ENCODE measurements at regions not wholly inside any gene's neighbourhood (a gene's known extent, or its start where the extent isn't known, plus 50 kb on each side); places are given as distances from the start of the nearest gene placed in this dataset.

DNA sequence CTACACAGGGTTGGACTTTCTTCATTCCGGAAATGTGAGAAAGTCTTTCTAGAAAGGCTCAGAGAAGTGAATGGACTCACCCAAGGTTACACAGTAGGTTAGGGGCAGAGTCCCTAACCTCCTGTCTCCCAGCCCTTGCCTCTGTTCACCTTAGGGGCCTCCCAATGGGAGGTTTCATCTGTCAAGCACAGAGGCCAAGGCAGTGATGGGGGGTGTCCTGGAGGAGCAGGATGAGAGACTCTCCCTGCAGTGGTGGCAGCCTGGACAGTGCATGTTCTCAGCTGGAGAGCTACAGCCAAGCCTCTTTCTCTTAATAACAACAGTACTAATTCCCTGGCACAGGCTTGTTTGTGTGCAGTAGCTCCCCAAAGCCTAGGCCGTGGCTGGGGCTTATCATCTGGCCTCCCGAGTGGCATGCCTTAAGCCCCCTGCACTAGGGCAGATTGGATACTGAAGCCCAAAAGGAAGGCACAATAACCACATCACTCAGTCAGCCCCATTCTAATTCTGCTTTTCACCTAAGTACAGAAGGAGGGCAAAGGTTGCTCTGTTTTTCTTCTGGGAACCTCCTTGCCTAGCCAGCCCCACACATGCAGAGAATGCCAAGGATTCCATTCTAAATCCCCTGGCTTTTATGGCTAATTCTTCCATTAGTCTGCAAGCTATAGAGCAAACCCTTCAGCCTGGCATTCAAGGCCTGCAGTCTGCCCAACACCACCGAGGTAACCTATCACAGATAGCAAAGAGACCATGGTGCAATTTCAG lies 50.2 kb upstream of the XPA start:
- no peak for DNase-seq
- no peak for ATAC-seq (replicated peaks in 1 of 4)
- Histone ChIP-seq H3K27me3 (replicated peaks in 1 of 2; ENCODE audit: control insufficient read depth in 2 of 2, extremely low read depth in 1 of 2, insufficient read depth in 2 of 2, low read length in 1 of 2) (peaks cover 7 to 33% of the 10 kb centered on the region in 2 experiments), H3K4me3 (ENCODE audit: control insufficient read depth in 1 of 2, extremely low read depth in 1 of 2, low read length in 1 of 2) (no peak overlapping the region), H3K9me3 (no peaks in the 10 kb centered on the region), H3K36me3 (ENCODE audit: control insufficient read depth in 2 of 2, extremely low read depth in 1 of 2, insufficient read depth in 1 of 2, low read length in 1 of 2) (no peaks in the 10 kb centered on the region), H3K27ac (ENCODE audit: low read length) (no peak overlapping the region), H3K4me1 (ENCODE audit: control insufficient read depth in 1 of 2, extremely low read depth in 1 of 2, insufficient read depth in 2 of 2, low read length in 2 of 2) (no peaks in the 10 kb centered on the region)
- H3K9me3 Mint-ChIP-seq: no peaks in the 10 kb centered on the region
- H3K27ac Mint-ChIP-seq: no peak overlapping the region
- H3K4me3 Mint-ChIP-seq: no peak overlapping the region
- WGBS (ENCODE audit: insufficient coverage): no CpG with 5 or more reads among the region's 4 CpGs
- no peaks in the 10 kb centered on the region for H3K4me1 Mint-ChIP-seq
- H3K27me3 Mint-ChIP-seq: peaks cover 41 to 46% of the 10 kb centered on the region in 2 donors
- ChIA-PET CTCF (no interaction called here), POLR2A (no interaction called here)
- H3K36me3 Mint-ChIP-seq: no peaks in the 10 kb centered on the region

DNA sequence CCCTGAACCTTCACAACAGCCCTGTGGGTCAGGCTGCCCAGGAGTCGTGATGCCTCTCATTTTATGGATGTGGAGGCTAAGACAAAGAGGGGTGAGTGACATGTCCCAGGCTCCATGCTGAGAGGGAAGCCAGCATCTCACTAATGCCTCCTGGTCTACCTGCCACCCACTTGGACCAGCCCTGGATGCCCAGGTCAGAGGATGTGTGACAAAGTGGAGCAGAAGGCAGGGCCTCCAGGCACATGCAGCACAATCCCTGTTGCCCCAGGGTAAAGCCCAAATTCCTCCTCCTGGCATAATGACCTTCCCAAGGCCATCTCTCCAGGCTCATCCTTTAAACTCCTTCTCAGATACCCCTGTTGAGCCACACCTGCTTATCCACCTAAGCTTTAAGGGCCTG lies 51.4 kb upstream of the XPA start:
- H3K4me1 ChIP-seq (ENCODE audit: control insufficient read depth in 1 of 2, extremely low read depth in 1 of 2, insufficient read depth in 2 of 2, low read length in 2 of 2): no peaks in the 10 kb centered on the region
- Mint-ChIP-seq H3K27ac (no peak overlapping the region), H3K27me3 (peaks cover 34 to 37% of the 10 kb centered on the region in 2 donors), H3K4me1 (no peaks in the 10 kb centered on the region), H3K9me3 (no peaks in the 10 kb centered on the region), H3K36me3 (no peaks in the 10 kb centered on the region), H3K4me3 (no peak overlapping the region)
- H3K4me3 ChIP-seq (ENCODE audit: control insufficient read depth in 1 of 2, extremely low read depth in 1 of 2, low read length in 1 of 2): no peak overlapping the region
- no peak overlapping the region for H3K27ac ChIP-seq (ENCODE audit: low read length)
- H3K9me3 ChIP-seq: no peaks in the 10 kb centered on the region
- ATAC-seq (replicated peaks in 1 of 4): no peak
- no peaks in the 10 kb centered on the region for H3K36me3 ChIP-seq (ENCODE audit: control insufficient read depth in 2 of 2, extremely low read depth in 1 of 2, insufficient read depth in 1 of 2, low read length in 1 of 2)
- CTCF ChIA-PET: no interaction called here
- POLR2A ChIA-PET: no interaction called here
- WGBS (ENCODE audit: insufficient coverage): no CpG with 5 or more reads among the region's 1 CpG
- DNase-seq: no peak
- H3K27me3 ChIP-seq (replicated peaks in 1 of 2; ENCODE audit: control insufficient read depth in 2 of 2, extremely low read depth in 1 of 2, insufficient read depth in 2 of 2, low read length in 1 of 2): peaks cover 6 to 28% of the 10 kb centered on the region in 2 experiments

DNA sequence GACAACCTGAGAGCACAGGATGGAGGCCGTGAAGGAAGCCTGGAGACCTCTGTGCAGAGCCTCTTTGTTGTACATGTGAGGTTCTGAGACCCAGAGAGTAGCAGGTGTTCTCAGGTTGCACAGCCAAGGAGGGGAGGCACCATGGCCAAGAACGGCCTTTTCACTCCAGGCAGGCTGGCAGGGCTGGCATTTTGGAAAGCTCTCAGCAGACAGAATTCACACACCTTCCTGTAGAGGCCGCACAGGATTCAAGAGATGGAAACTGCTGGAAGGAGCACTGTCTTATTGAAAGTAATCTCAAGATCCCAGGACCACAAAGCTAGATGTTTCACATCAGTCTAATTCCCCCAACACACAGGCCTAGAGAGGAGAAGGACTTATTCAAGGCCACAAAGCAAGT lies 52.8 kb upstream of the XPA start:
- Mint-ChIP-seq H3K4me3 (no peak overlapping the region), H3K36me3 (no peaks in the 10 kb centered on the region), H3K4me1 (no peaks in the 10 kb centered on the region), H3K27ac (no peak overlapping the region), H3K27me3 (peaks cover 23 to 26% of the 10 kb centered on the region in 2 donors), H3K9me3 (no peaks in the 10 kb centered on the region)
- ATAC-seq (replicated peaks in 1 of 4) (no peak), DNase-seq (no peak)
- 50% methylated on average over 2 of the region's 3 CpGs for WGBS (ENCODE audit: insufficient coverage)
- H3K27me3 ChIP-seq (replicated peaks in 1 of 2; ENCODE audit: control insufficient read depth in 2 of 2, extremely low read depth in 1 of 2, insufficient read depth in 2 of 2, low read length in 1 of 2): peaks cover 3 to 23% of the 10 kb centered on the region in 2 experiments
- ChIA-PET POLR2A (no interaction called here), CTCF (no interaction called here)
- H3K27ac ChIP-seq (ENCODE audit: low read length): no peak overlapping the region
- H3K9me3 ChIP-seq: no peaks in the 10 kb centered on the region
- no peaks in the 10 kb centered on the region for H3K4me1 ChIP-seq (ENCODE audit: control insufficient read depth in 1 of 2, extremely low read depth in 1 of 2, insufficient read depth in 2 of 2, low read length in 2 of 2)
- no peaks in the 10 kb centered on the region for H3K36me3 ChIP-seq (ENCODE audit: control insufficient read depth in 2 of 2, extremely low read depth in 1 of 2, insufficient read depth in 1 of 2, low read length in 1 of 2)
- no peak overlapping the region for H3K4me3 ChIP-seq (ENCODE audit: control insufficient read depth in 1 of 2, extremely low read depth in 1 of 2, low read length in 1 of 2)

GRCh38 chr9:97751531-97751930 lies 54.4 kb upstream of the XPA start:
- H3K4me3 ChIP-seq (ENCODE audit: control insufficient read depth in 1 of 2, extremely low read depth in 1 of 2, low read length in 1 of 2): no peak overlapping the region
- H3K4me1 ChIP-seq (ENCODE audit: control insufficient read depth in 1 of 2, extremely low read depth in 1 of 2, insufficient read depth in 2 of 2, low read length in 2 of 2): no peaks in the 10 kb centered on the region
- ATAC-seq (replicated peaks in 1 of 4) (no peak), DNase-seq (no peak)
- Mint-ChIP-seq H3K9me3 (peaks cover 0 to 5% (median 0%) of the 10 kb centered on the region in 3 donors), H3K36me3 (no peaks in the 10 kb centered on the region), H3K4me1 (no peaks in the 10 kb centered on the region), H3K27ac (no peak overlapping the region), H3K27me3 (peaks cover 13% of the 10 kb centered on the region in 2 donors), H3K4me3 (no peak overlapping the region)
- CTCF ChIA-PET: interaction anchor here in 1 of 2 donors (0.6 kb wide), 1 partner anchor 30 kb away, joined by 4 read pairs; no protein-coding TSS in a partner anchor
- H3K27ac ChIP-seq (ENCODE audit: low read length): no peak overlapping the region
- no peaks in the 10 kb centered on the region for H3K36me3 ChIP-seq (ENCODE audit: control insufficient read depth in 2 of 2, extremely low read depth in 1 of 2, insufficient read depth in 1 of 2, low read length in 1 of 2)
- POLR2A ChIA-PET: no interaction called here
- H3K27me3 ChIP-seq (replicated peaks in 1 of 2; ENCODE audit: control insufficient read depth in 2 of 2, extremely low read depth in 1 of 2, insufficient read depth in 2 of 2, low read length in 1 of 2): peaks cover 0 to 11% of the 10 kb centered on the region in 2 experiments
- no peaks in the 10 kb centered on the region for H3K9me3 ChIP-seq

GRCh38 chr9:97752274-97752673 lies 55.1 kb upstream of the XPA start:
- DNase-seq: no peak
- no peaks in the 10 kb centered on the region for H3K9me3 ChIP-seq
- no peak overlapping the region for H3K27ac ChIP-seq (ENCODE audit: low read length)
- H3K4me3 ChIP-seq (ENCODE audit: control insufficient read depth in 1 of 2, extremely low read depth in 1 of 2, low read length in 1 of 2): no peak overlapping the region
- H3K27me3 Mint-ChIP-seq: peaks cover 6 to 7% of the 10 kb centered on the region in 2 donors
- H3K4me3 Mint-ChIP-seq: no peak overlapping the region
- peaks cover 0 to 5% (median 0%) of the 10 kb centered on the region in 3 donors for H3K9me3 Mint-ChIP-seq
- no peaks in the 10 kb centered on the region for H3K4me1 ChIP-seq (ENCODE audit: control insufficient read depth in 1 of 2, extremely low read depth in 1 of 2, insufficient read depth in 2 of 2, low read length in 2 of 2)
- CTCF ChIA-PET: no interaction called here
- no peaks in the 10 kb centered on the region for H3K36me3 ChIP-seq (ENCODE audit: control insufficient read depth in 2 of 2, extremely low read depth in 1 of 2, insufficient read depth in 1 of 2, low read length in 1 of 2)
- H3K27ac Mint-ChIP-seq: no peak overlapping the region
- no peaks in the 10 kb centered on the region for H3K4me1 Mint-ChIP-seq
- H3K27me3 ChIP-seq (replicated peaks in 1 of 2; ENCODE audit: control insufficient read depth in 2 of 2, extremely low read depth in 1 of 2, insufficient read depth in 2 of 2, low read length in 1 of 2): peaks cover 0 to 8% of the 10 kb centered on the region in 2 experiments
- H3K36me3 Mint-ChIP-seq: no peaks in the 10 kb centered on the region
- ATAC-seq (replicated peaks in 1 of 4): no peak
- POLR2A ChIA-PET: no interaction called here
- WGBS (ENCODE audit: insufficient coverage): no CpG with 5 or more reads among the region's 2 CpGs

DNA sequence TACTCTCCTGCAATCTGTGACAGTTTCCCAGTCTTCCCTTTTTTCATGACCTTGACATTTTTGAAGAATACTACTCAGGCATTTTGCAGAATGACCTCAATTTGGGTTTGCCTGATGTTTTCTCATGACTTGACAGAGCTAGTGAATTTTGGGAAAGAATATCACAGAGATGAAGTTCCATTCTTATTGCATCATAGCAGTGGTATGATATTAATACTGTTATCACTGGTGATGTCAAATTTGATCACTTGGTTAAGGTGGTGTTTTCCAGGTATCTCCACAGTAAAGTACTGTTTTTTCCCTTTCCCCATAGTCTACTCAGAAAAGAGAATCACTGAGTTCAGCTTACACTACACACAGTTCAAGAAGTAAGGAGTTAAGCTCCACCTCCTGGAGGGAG lies 56.2 kb upstream of the XPA start:
- Mint-ChIP-seq H3K4me1 (no peaks in the 10 kb centered on the region), H3K9me3 (peaks cover 0 to 5% (median 0%) of the 10 kb centered on the region in 3 donors), H3K27ac (no peak overlapping the region), H3K27me3 (peaks cover 6 to 9% of the 10 kb centered on the region in 2 donors), H3K4me3 (no peak overlapping the region), H3K36me3 (no peaks in the 10 kb centered on the region)
- Histone ChIP-seq H3K27me3 (replicated peaks in 1 of 2; ENCODE audit: control insufficient read depth in 2 of 2, extremely low read depth in 1 of 2, insufficient read depth in 2 of 2, low read length in 1 of 2) (peaks cover 0 to 4% of the 10 kb centered on the region in 2 experiments), H3K4me3 (ENCODE audit: control insufficient read depth in 1 of 2, extremely low read depth in 1 of 2, low read length in 1 of 2) (no peak overlapping the region), H3K9me3 (no peaks in the 10 kb centered on the region), H3K36me3 (ENCODE audit: control insufficient read depth in 2 of 2, extremely low read depth in 1 of 2, insufficient read depth in 1 of 2, low read length in 1 of 2) (no peaks in the 10 kb centered on the region), H3K27ac (ENCODE audit: low read length) (no peak overlapping the region), H3K4me1 (ENCODE audit: control insufficient read depth in 1 of 2, extremely low read depth in 1 of 2, insufficient read depth in 2 of 2, low read length in 2 of 2) (no peaks in the 10 kb centered on the region)
- ChIA-PET CTCF (interaction anchor here in 1 of 2 donors (0.7 to 0.8 kb wide), 2 partner anchors 33 to 406 kb away, joined by 3 to 4 read pairs; no protein-coding TSS in a partner anchor), POLR2A (no interaction called here)
- no peak for ATAC-seq (replicated peaks in 1 of 4)
- no peak for DNase-seq
